Right lobe of liver (tissue), 4 donors: ENCODE measurements at regions not wholly inside any gene's neighbourhood (a gene's known extent, or its start where the extent isn't known, plus 50 kb on each side); places are given as distances from the start of the nearest gene placed in this dataset.

Experiments
- CTCF ChIP-seq, 4 donors: fragments of 200-600 bp in 3 of 4; fragments of 450-650 bp in 1 of 4; IDR thresholded peaks; one replicate each; pipeline versions ENCODE4 v1.5.1 to v1.8.0; 2016 to 2022; ENCODE audit warnings: antibody characterized with exemption in 4 of 4, mild to moderate bottlenecking in 2 of 4
- POLR2A ChIP-seq: fragments of 450-650 bp; IDR thresholded peaks from one replicate; pipeline ENCODE4 v1.6.1; 2017; ENCODE audit warnings: antibody characterized with exemption, mild to moderate bottlenecking
- donor health status: DM: no; HTN: no; CAD: no.
- donor health status: DM: no; HTN: no; CAD: no.
- donor health status: DM: no; HTN: yes; CAD: no.

DNA sequence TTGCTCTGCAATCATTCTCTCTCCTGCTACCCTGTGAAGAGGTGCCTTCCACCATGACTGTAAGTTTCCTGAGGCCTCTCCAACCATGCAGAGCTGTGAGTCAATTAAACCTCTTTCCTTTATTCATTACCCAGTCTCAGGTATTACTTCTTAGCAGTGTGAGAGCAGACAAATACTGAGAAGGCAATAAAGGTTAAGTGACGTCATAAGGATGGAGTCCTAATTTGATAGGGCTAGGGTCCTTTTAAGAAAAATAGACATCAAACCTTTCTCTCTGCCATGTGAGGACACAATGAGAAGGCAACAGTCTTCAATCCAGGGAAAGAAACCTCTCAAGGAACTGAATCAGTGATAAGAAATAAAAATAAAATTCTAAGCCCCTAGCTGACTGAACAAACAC, 1262.7 kb downstream of the FAM133A start:
- TF ChIP-seq CTCF (IDR thresholded peaks at IDR 0.05), result no peak
- TF ChIP-seq POLR2A, result no peak
